ENCODE measurements at regions not wholly inside any gene's neighbourhood (a gene's known extent, or its start where the extent isn't known, plus 50 kb on each side); places are given as distances from the start of the nearest gene placed in this dataset.

DNA sequence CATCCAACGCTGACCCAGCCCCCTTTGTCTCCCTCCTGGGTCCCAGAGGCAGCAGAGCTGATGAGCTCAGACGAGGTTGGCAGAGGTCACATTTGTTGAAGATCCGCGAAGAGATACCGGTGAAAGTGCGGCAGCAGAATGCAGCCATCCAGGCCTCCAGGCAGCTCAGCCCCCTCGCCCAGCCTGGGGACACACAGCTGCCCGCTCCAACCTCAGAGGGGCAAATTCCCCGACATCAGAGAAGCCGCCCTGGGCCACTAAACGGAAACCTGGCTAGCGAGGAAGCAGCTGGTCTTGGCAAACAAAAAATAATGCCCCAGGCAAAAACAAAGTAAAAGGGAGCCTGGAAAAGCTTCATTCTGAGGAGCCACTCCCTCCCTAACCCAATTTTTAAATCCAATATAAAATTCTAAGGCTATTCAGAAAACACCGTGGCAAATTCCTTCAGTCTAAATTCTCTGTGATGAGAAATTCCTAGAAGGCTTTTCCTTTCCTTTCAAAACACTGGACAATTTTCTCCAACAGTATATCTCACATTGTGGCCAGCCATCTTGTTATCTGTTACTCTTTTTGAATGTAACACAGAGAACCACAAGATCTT lies 262.4 kb downstream of the SS18 start:
- no peaks in the 10 kb centered on the region for H3K27me3 Mint-ChIP-seq (ENCODE audit: low read depth in 2 of 2)
- Histone ChIP-seq H3K27me3 (ENCODE audit: control insufficient read depth, insufficient read depth, low read length) (no peaks in the 10 kb centered on the region), H3K36me3 (ENCODE audit: control insufficient read depth, insufficient read depth, low read length) (no peaks in the 10 kb centered on the region), H3K27ac (ENCODE audit: low read length) (no peak overlapping the region), H3K4me1 (ENCODE audit: control insufficient read depth, insufficient read depth, low read length) (no peaks in the 10 kb centered on the region), H3K9me3 (ENCODE audit: control insufficient read depth, insufficient read depth, low read length) (no peaks in the 10 kb centered on the region), H3K4me3 (ENCODE audit: low read length) (no peak overlapping the region)
- no peak overlapping the region for H3K27ac Mint-ChIP-seq
- no peaks in the 10 kb centered on the region for H3K9me3 Mint-ChIP-seq
- no peaks in the 10 kb centered on the region for H3K36me3 Mint-ChIP-seq
- no peak overlapping the region for H3K4me3 Mint-ChIP-seq
- DNase-seq, result no peak
- TF ChIP-seq, protein P1, sequence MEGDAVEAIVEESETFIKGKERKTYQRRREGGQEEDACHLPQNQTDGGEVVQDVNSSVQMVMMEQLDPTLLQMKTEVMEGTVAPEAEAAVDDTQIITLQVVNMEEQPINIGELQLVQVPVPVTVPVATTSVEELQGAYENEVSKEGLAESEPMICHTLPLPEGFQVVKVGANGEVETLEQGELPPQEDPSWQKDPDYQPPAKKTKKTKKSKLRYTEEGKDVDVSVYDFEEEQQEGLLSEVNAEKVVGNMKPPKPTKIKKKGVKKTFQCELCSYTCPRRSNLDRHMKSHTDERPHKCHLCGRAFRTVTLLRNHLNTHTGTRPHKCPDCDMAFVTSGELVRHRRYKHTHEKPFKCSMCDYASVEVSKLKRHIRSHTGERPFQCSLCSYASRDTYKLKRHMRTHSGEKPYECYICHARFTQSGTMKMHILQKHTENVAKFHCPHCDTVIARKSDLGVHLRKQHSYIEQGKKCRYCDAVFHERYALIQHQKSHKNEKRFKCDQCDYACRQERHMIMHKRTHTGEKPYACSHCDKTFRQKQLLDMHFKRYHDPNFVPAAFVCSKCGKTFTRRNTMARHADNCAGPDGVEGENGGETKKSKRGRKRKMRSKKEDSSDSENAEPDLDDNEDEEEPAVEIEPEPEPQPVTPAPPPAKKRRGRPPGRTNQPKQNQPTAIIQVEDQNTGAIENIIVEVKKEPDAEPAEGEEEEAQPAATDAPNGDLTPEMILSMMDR (IDR thresholded peaks at IDR 0.05), result no peak
- ATAC-seq, result no peak
- peaks cover 0 to 5% of the 10 kb centered on the region in 2 donors for H3K4me1 Mint-ChIP-seq
- WGBS (ENCODE audit: insufficient coverage), result 82% methylated on average over 13 of the region's 13 CpGs
- intact Hi-C loops (cut with micrococcal nuclease), result no loop called here

DNA sequence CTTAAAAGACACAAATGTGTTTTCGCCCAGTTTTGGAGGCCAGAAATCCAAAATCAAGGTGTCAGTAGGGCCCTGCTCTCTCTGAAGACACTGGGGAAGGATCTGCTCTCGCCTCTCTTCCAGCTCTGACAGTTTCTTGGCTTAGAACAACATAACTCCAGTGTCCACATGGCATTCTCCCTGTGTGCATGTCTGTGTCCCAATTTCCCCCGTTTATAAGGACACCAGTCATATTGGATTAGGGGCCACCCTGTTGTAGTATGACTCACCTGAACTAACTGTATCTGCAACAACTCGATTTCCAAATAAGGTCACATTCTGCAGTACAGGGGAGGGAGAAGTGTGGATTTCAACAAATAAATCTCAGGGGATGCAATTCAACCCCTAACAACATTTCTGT lies 263.2 kb downstream of the SS18 start:
- no peaks in the 10 kb centered on the region for H3K4me1 ChIP-seq (ENCODE audit: control insufficient read depth, insufficient read depth, low read length)
- ATAC-seq (no peak), DNase-seq (no peak)
- H3K9me3 Mint-ChIP-seq, result no peaks in the 10 kb centered on the region
- TF ChIP-seq, protein P1 (IDR thresholded peaks at IDR 0.05), result no peak
- H3K27ac ChIP-seq (ENCODE audit: low read length), result no peak overlapping the region
- no peaks in the 10 kb centered on the region for H3K36me3 Mint-ChIP-seq
- 82% methylated on average over 4 of the region's 4 CpGs for WGBS (ENCODE audit: insufficient coverage)
- H3K4me3 ChIP-seq (ENCODE audit: low read length), result no peak overlapping the region
- intact Hi-C loops (cut with micrococcal nuclease), result no loop called here
- peaks cover 0 to 3% of the 10 kb centered on the region in 2 donors for H3K27me3 Mint-ChIP-seq (ENCODE audit: low read depth in 2 of 2)
- no peaks in the 10 kb centered on the region for H3K27me3 ChIP-seq (ENCODE audit: control insufficient read depth, insufficient read depth, low read length)
- H3K36me3 ChIP-seq (ENCODE audit: control insufficient read depth, insufficient read depth, low read length), result no peaks in the 10 kb centered on the region
- no peak overlapping the region for H3K4me3 Mint-ChIP-seq
- no peak overlapping the region for H3K27ac Mint-ChIP-seq
- H3K9me3 ChIP-seq (ENCODE audit: control insufficient read depth, insufficient read depth, low read length), result no peaks in the 10 kb centered on the region
- peaks cover 0 to 5% of the 10 kb centered on the region in 2 donors for H3K4me1 Mint-ChIP-seq

DNA sequence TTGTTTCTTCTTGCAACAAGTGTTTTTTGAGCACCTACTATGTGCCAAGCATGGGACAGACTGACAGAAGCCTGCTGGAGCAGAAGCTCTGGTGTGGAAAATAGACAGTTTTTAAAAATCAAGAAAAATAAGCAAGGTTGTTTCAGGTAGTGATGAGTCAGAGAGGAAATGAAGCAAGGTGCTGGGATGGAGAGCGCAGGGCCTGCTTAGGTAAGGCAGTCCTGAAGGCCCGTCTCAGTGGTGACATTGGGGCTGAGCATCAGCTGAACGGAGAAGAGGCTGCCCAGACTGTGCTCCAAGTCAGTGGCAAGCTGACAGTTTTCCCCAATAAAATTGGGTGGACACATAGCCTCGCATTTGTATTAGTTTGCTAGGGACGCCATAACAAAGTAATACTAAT lies 263.6 kb downstream of the SS18 start:
- TF ChIP-seq, protein P1 (IDR thresholded peaks at IDR 0.05), result no peak
- DNase-seq (no peak), ATAC-seq (no peak)
- Histone ChIP-seq H3K4me3 (ENCODE audit: low read length) (no peak overlapping the region), H3K4me1 (ENCODE audit: control insufficient read depth, insufficient read depth, low read length) (no peaks in the 10 kb centered on the region), H3K36me3 (ENCODE audit: control insufficient read depth, insufficient read depth, low read length) (no peaks in the 10 kb centered on the region), H3K27ac (ENCODE audit: low read length) (no peak overlapping the region), H3K9me3 (ENCODE audit: control insufficient read depth, insufficient read depth, low read length) (no peaks in the 10 kb centered on the region), H3K27me3 (ENCODE audit: control insufficient read depth, insufficient read depth, low read length) (no peaks in the 10 kb centered on the region)
- WGBS (ENCODE audit: insufficient coverage), result 90% methylated on average over 5 of the region's 5 CpGs
- Mint-ChIP-seq H3K9me3 (no peaks in the 10 kb centered on the region), H3K27ac (no peak overlapping the region), H3K27me3 (ENCODE audit: low read depth in 2 of 2) (peaks cover 0 to 7% of the 10 kb centered on the region in 2 donors), H3K4me1 (peaks cover 0 to 5% of the 10 kb centered on the region in 2 donors), H3K4me3 (no peak overlapping the region), H3K36me3 (no peaks in the 10 kb centered on the region)
- intact Hi-C loops (cut with micrococcal nuclease), result no loop called here

Data from natural killer cell (primary cell).